Liver (tissue), 3 donors: ENCODE measurements at regions not wholly inside any gene's neighbourhood (a gene's known extent, or its start where the extent isn't known, plus 50 kb on each side); places are given as distances from the start of the nearest gene placed in this dataset.
A peak's percentile ranks its signal among the peaks of the same experiment; 100 is the strongest.

Source experiments
- ATF3 ChIP-seq: IDR thresholded peaks from 2 replicates; pipeline ENCODE4 v1.6.1; 2016; ENCODE audit warnings: antibody characterized with exemption
- CTCF ChIP-seq: fragments of 150-350 bp; IDR thresholded peaks from 2 replicates; pipeline ENCODE4 v1.5.1; 2017; ENCODE audit warnings: improper control_type of control experiment, low read depth, low read length; ENCODE audit not compliant: missing input control
- EGR1 ChIP-seq, 2 donors: IDR thresholded peaks; 2 replicates each; pipeline ENCODE4 v1.6.1; 2016 to 2018; ENCODE audit warnings: antibody characterized with exemption in 2 of 2, low read depth in 2 of 2
- JUND ChIP-seq, 2 donors: IDR thresholded peaks; 2 replicates each; pipeline ENCODE4 v1.6.1; 2016; ENCODE audit warnings: antibody characterized with exemption in 2 of 2
- NR2F2 ChIP-seq: IDR thresholded peaks from 2 replicates; pipeline ENCODE4 v1.6.1; 2016; ENCODE audit warnings: antibody characterized with exemption
- RAD21 ChIP-seq, 2 donors: IDR thresholded peaks; 2 replicates each; pipeline ENCODE4 v1.6.1; 2016; ENCODE audit warnings: antibody characterized with exemption in 2 of 2, mild to moderate bottlenecking in 2 of 2
- REST ChIP-seq: IDR thresholded peaks from 2 replicates; pipeline ENCODE4 v1.6.1; 2016; ENCODE audit warnings: antibody characterized with exemption, mild to moderate bottlenecking
- TAF1 ChIP-seq: conservative IDR thresholded peaks from 2 replicates; pipeline ENCODE4 v1.6.1; 2016; ENCODE audit warnings: antibody characterized with exemption, mild to moderate bottlenecking
- donor health status: healthy.
- donor health status: healthy.

DNA sequence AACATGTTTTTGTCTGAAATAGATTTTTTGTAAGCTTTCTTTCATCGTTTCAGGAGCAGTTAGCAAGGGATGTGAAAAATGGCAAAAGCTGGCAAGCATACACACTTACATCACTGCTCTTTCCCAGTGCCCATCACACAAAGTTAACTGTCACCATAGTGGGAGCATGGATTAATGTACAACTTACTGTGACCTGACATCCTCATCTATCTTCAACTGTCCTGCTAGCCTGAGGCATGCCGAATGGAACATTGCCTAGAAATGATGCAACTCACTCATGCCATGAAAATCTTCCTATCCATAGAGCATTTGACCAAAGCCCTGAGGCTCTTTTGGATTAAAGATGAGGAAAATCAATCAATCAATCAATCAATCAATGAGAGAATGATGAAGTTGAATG is 491.7 kb upstream of the SLC10A2 start:
- TF ChIP-seq CTCF (no peak), JUND (IDR thresholded peaks at IDR 0.05) (peak in 1 of 2 donors; percentile 14), EGR1 (IDR thresholded peaks at IDR 0.05; ENCODE audit: low read depth in 2 of 2) (no peak), REST (no peak), RAD21 (IDR thresholded peaks at IDR 0.05) (peak; percentile 34 to 58), NR2F2 (no peak), ATF3 (peak; percentile 84), TAF1 (no peak)
